ENCODE measurements at regions not wholly inside any gene's neighbourhood (a gene's known extent, or its start where the extent isn't known, plus 50 kb on each side); places are given as distances from the start of the nearest gene placed in this dataset.
A peak's percentile ranks its signal among the peaks of the same experiment; 100 is the strongest.
"Not testable (repeated sequence)": the region's sequence is repeated elsewhere in the genome, so short reads cannot be mapped to it uniquely, and the experiment has no call there.

DNA sequence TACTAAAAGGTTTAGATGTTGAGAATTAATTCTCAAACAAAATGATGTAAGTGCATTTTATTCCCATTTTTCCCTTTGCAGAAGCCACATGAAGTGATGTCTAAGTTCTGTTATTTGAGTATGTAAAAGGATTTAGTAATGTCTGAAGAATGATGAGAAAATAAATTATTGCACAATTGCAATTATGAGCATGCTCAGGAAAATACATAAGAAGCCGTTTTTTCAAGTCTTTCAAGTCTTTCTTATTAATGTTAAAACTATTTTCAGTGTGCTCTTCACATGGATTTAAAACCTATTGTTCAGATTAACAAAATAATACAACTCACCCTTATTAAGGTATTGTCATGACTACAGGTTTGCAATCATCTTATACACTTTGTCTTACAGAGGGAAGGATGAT, 331.4 kb upstream of the NETO1 start:
- no peak for DNase-seq (ENCODE audit: low spot score in 2 of 2)
- FAIRE-seq = no peak

- DNase-seq (ENCODE audit: low spot score in 2 of 2) (no peak), FAIRE-seq (no peak)
Observed at GRCh38 chr18:73189718-73190117, 321.9 kb upstream of the NETO1 start.

GRCh38 chr18:73168236-73168635, 300.4 kb upstream of the NETO1 start:
- no peak for FAIRE-seq
- DNase-seq (ENCODE audit: low spot score in 2 of 2) = no peak

DNA sequence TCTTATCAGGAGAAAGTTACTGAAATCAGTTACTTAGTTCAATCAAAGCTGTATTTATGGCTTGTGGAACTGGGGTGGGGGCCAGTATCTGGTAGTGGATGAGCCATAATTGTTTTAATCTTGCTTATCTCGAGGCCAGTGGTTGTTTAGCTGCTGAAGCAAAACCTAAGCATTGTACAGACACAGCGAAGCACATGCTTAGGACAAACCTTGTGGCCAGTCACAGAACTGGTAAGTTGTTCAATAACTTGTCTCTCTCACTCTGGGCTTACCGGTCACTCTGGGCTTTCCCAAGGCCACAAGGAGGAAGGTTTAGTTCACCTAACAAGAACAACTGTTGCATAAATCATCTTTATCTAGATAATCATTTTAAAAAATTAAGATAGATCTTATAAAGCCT, 296.6 kb upstream of the NETO1 start:
- DNase-seq (ENCODE audit: low spot score in 2 of 2) (no peak), FAIRE-seq (no peak)

DNA sequence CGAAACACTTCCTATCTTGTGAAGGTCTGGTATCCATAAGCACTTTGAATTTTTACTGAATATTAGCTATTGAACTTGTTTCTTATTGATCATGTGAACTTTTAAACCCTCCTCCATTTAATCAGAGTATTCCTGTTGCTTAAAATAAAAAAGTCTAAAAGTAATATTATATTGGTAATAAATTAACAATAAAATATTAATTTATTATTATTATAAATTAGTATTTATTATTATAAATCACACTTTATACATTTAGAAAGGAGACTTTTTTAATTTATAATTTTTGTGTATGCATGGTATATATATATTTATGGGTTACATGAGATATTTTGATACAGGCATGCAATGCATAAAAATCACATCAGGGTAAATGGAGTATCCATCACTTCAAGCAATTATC, 295.4 kb upstream of the NETO1 start:
- FAIRE-seq (peak; percentile 86), DNase-seq (ENCODE audit: low spot score in 2 of 2) (no peak)

GRCh38 chr18:73156117-73156516, 288.3 kb upstream of the NETO1 start:
- FAIRE-seq (no peak), DNase-seq (ENCODE audit: low spot score in 2 of 2) (no peak)

- DNase-seq (ENCODE audit: low spot score in 2 of 2) (no peak), FAIRE-seq (no peak)
Observed at GRCh38 chr18:73153271-73153670, 285.5 kb upstream of the NETO1 start.

- FAIRE-seq (no peak), DNase-seq (ENCODE audit: low spot score in 2 of 2) (no peak)
Observed at GRCh38 chr18:73151086-73151485, 283.3 kb upstream of the NETO1 start.

GRCh38 chr18:73150199-73150598, 282.4 kb upstream of the NETO1 start:
- DNase-seq (ENCODE audit: low spot score in 2 of 2) = no peak
- no peak for FAIRE-seq

DNA sequence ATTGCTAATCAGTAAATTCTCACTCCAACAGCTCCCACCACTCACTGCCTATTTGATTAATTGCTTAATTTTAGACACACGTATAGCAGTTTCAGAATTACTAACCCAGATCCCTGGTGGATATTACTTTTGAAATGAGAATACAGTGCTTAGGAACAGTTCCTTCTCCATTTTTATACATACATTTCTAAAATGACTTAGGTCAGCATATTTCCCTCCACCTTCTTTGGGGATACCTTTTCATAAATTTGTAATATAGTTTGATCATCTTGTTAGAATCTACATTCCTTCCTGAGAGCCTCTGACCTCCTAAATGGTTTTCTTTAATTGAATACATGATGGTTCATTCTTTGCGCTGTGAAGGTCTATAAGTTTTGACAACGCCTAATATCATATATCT, 279.8 kb upstream of the NETO1 start:
- FAIRE-seq (no peak), DNase-seq (ENCODE audit: low spot score in 2 of 2) (no peak)

DNA sequence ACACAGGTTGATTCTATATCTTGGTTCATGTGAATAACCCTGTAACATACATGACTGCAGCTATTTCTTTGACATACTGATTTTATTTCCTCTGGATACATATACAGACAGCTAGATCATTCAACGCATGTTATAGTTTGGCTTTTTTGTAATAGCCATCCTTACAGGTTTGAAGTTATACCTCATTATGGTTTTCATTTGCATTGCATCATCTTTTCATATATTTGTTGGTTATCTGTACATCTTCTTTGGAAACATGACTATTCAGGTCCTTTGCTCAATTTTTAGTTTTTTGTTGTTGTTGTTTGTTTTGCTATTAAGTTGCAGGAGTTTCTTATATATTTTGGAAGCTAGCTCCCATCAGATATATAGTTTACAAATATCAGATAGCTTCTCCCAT, 276.2 kb upstream of the NETO1 start:
- DNase-seq (ENCODE audit: low spot score in 2 of 2) = no peak
- no peak for FAIRE-seq

DNA sequence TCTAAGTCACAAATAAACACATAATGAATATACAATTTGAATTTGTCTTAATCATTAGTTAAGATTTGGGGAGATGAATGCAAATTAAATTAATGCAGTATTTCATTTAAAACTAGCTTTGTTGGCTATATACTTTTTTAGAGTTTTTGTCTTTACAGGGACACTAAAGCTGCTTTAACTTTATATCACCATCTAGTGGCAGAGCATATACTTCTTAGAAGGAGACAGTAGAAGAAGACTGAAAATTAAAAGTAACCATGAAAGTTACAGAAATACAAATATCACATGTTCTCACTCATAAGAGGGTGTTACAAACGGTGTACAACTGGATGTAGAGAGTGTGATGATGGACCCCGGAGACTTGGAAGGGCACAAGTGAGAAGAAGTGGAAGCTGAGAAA, 268.3 kb upstream of the NETO1 start:
- FAIRE-seq = no peak
- DNase-seq (ENCODE audit: low spot score in 2 of 2) = no peak

- FAIRE-seq (no peak), DNase-seq (ENCODE audit: low spot score in 2 of 2) (no peak)
Observed at GRCh38 chr18:73124175-73124574, 256.4 kb upstream of the NETO1 start.

DNA sequence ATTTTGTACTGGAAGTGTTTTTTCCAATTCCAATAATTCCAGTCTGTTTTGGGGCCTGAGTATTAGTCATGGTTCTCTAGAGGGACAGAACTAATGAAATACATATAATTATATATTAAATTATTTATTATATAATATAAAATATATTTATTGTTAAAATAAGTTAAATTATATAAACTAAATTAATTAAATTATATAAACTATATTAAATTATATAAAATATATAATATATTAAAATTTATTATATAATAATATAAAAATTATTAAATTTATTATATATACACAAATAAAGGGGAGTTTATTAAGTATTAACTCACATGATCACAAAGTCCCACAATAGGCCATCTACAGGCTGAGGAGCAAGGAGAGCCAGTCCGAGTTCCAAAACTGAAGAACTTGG, 253.4 kb upstream of the NETO1 start:
- DNase-seq (ENCODE audit: low spot score in 2 of 2) (no peak), FAIRE-seq (peak; percentile 3)

GRCh38 chr18:73120626-73121025, 252.8 kb upstream of the NETO1 start:
- FAIRE-seq = no peak
- no peak for DNase-seq (ENCODE audit: low spot score in 2 of 2)

DNA sequence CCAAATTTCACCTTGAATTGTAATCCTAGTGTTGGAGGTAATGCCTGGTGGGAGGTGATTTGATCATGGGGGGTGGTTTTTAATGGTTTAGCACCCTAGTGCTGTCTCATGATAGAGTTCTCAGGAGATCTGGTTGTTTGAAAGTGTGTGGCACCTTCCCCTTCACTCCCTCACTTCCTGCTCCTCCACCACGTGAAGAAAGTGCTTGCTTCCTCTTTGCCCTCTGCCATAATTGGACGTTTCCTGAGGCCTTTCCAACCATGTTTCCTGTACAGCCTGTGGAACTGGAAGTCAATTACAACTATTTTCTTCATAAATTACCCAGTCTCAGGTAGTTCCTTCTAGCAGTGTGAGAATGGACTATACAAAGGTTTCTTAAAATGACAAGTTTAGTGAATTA, 251.8 kb upstream of the NETO1 start:
- DNase-seq (ENCODE audit: low spot score in 2 of 2) = no peak
- FAIRE-seq = no peak

DNA sequence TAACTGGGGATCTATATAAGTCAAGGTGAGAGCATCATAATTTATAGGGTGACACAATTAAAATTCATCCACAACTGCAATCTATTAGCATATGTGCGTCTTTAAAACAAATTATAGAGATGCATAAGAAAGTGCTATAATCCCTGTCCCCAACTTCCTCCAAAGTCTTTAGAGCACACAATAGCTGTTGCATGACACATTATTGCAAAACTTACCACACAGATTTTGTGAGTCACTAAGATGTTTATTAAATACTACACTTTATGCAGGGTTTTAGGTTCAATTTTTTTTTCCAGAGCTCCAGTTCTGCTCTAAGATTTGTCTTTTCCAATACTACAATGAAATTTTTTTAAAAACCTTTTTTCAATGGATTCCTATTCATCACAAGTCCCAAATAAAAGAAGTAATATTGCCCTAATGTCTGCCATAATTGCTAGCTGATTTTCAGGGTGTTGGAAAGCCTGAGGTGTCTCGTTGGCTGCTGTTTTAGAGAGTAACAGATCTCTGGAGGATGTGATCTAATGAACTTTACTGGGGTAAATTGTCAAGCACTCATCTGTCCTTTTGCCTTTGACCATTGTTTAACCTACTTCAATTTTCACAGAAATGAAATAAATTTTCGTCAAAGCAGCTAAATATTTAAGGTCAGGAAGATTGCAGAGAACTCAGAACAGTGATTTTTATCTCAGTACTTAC, 250.5 kb upstream of the NETO1 start:
- FAIRE-seq (no peak), DNase-seq (ENCODE audit: low spot score in 2 of 2) (no peak)

DNA sequence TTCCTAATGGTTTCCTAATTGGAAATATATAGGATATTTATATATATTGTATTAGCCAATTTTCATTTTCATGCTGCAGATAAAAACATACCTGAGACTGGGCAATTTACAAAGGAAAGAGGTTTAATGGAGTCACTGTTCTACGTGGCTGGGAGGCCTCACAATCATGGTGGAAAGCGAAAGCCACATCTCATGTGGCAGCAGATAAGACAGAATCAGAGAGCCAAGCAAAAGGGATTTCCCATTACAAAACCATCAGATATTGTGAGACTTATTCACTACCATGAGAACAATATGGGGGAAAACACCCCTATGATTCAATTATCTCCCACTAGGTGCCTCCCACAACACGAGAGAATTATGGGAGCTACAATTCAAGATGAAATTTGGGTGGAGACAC, 242.5 kb upstream of the NETO1 start:
- FAIRE-seq (no peak), DNase-seq (ENCODE audit: low spot score in 2 of 2) (no peak)

DNA sequence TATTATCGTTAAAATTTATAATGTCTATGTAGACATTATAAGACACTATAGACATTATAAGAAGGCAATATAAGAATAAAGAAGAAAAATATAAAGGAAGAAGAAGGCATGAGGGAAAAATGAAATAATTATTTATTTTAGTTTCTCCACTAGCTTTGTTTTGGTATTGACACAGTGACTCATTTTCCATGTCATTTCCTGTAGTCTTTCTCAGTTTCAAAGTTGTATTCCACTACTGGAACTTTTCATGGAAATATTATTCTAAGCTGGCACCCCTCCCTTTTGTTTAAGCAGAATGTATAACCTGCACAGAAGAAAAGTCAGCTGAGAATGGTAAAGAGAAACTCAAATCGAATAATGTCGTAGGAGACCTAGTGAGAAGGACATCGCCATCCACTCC, 234.2 kb upstream of the NETO1 start:
- FAIRE-seq = no peak

GRCh38 chr18:73101491-73101890, 233.7 kb upstream of the NETO1 start:
- not testable (repeated sequence) for FAIRE-seq; DNase-seq (ENCODE audit: low spot score in 2 of 2)

More for the DNA sequence above, 234.2 kb upstream of the NETO1 start:
- no peak for DNase-seq (ENCODE audit: low spot score in 2 of 2)

- DNase-seq (ENCODE audit: low spot score in 2 of 2) (no peak), FAIRE-seq (no peak)
Observed at GRCh38 chr18:73099759-73100158, 232.0 kb upstream of the NETO1 start.

DNA sequence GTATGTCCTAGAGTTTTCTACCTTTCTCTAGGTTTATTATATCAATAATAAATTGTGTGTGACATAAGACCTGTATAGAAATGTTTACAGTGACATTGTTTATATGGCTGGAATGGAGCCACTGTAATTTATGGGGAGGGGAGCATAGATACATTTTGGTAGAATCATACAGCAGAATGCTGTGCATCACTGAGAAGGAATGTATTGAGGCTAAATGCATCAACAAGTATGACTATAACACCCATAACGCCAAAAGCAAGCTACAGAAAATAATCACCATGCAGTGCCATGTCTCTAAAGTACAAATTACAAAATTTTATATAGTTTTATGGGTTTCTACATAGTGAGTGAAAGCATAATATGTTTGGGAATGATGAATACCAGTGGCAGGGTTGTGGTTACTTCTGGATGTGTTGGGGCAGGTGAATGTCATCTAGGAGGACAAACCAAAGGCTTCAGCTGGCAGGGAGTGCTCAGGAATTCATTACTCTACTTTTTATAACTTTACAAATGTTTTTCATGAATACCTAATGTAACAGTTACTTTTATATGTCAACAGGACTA, 226.0 kb upstream of the NETO1 start:
- no peak for DNase-seq (ENCODE audit: low spot score in 2 of 2)
- no peak for FAIRE-seq

GRCh38 chr18:73088445-73088844, 220.7 kb upstream of the NETO1 start:
- FAIRE-seq = peak; percentile 79
- DNase-seq (ENCODE audit: low spot score in 2 of 2) = no peak
